H1 (cell line): ENCODE measurements at regions not wholly inside any gene's neighbourhood (a gene's known extent, or its start where the extent isn't known, plus 50 kb on each side); places are given as distances from the start of the nearest gene placed in this dataset.

ENCODE experiments used
- CTCF ChIA-PET: fragments of 300-600 bp; sonication (Branson Sonifier 250); formaldehyde crosslinking; loops from one replicate; lab custom pipeline; 2021; ENCODE audit not compliant: partially characterized antibody; lab: Charles Lee
- POLR2A ChIA-PET: fragments of 300-600 bp; sonication (Branson Sonifier 250); formaldehyde crosslinking; loops from one replicate; lab custom pipeline; 2021; ENCODE audit warnings: inconsistent platforms; ENCODE audit not compliant: partially characterized antibody; lab: Charles Lee
- DNase-seq, 2 experiments: peaks; one replicate each; pipeline versions ENCODE4 v3.0.0 to v3.0.0-alpha.2; 2010 to 2022; ENCODE audit warnings: low spot score in 2 of 2, low read depth in 1 of 2, mixed read lengths in 1 of 2
- FAIRE-seq: peaks from 2 replicates; lab custom pipeline; 2011; peaks lifted over from hg19 to GRCh38; lab: Jason Lieb, UNC
- H2AFZ ChIP-seq: 2 replicates; pipeline ENCODE4 v1.8.1; 2012; ENCODE audit warnings: low read length, inconsistent platforms
- H2AK5ac ChIP-seq: 2 replicates; pipeline ENCODE4 v1.6.1; 2013; ENCODE audit warnings: low read depth, low read length
- H2BK120ac ChIP-seq: replicated peaks from 2 replicates; pipeline ENCODE3; 2013; ENCODE audit warnings: low read depth, low read length, inconsistent platforms
- H2BK12ac ChIP-seq: 2 replicates; pipeline ENCODE4 v1.6.1; 2013; ENCODE audit warnings: low read depth, low read length
- H2BK15ac ChIP-seq: 2 replicates; pipeline ENCODE4 v1.6.1; 2013; ENCODE audit warnings: low read length
- H2BK20ac ChIP-seq: 2 replicates; pipeline ENCODE4 v1.6.1; 2013; ENCODE audit warnings: low read length
- H2BK5ac ChIP-seq: 2 replicates; pipeline ENCODE4 v1.6.1; 2013; ENCODE audit warnings: low read depth, low read length
- H3K14ac ChIP-seq: 2 replicates; pipeline ENCODE4 v1.6.1; 2013; ENCODE audit warnings: inconsistent platforms; ENCODE audit not compliant: insufficient read length
- H3K18ac ChIP-seq: 2 replicates; pipeline ENCODE4 v1.6.1; 2013; ENCODE audit warnings: low read length; ENCODE audit errors: extremely low read depth
- H3K23ac ChIP-seq: 2 replicates; pipeline ENCODE4 v1.6.1; 2013; ENCODE audit warnings: inconsistent platforms; ENCODE audit not compliant: insufficient read length
- H3K23me2 ChIP-seq: 2 replicates; pipeline ENCODE4 v1.6.1; 2013; ENCODE audit warnings: low read depth, low read length
- H3K27ac ChIP-seq: 2 replicates; pipeline ENCODE4 v1.6.1; 2011; ENCODE audit warnings: low read depth, low read length, inconsistent platforms
- H3K27me3 ChIP-seq, 4 experiments: replicated peaks in 1 of 4; 1 replicate in 1 of 4; 2 replicates in 3 of 4; pipeline versions ENCODE4 v1.6.1 to v1.8.1; 2011 to 2013; ENCODE audit warnings: low read length in 3 of 4, mild to moderate bottlenecking in 3 of 4, inconsistent platforms in 2 of 4, mixed read lengths in 2 of 4, moderate library complexity in 1 of 4; ENCODE audit not compliant: control insufficient read depth in 3 of 4, insufficient read depth in 3 of 4; ENCODE audit errors: extremely low read depth in 1 of 4
- H3K36me3 ChIP-seq, 4 experiments: 2 replicates each; pipeline versions ENCODE4 v1.6.1 to v1.8.1; 2011 to 2013; ENCODE audit warnings: mild to moderate bottlenecking in 4 of 4, low read length in 3 of 4, moderate library complexity in 2 of 4, control low read depth in 1 of 4, inconsistent platforms in 1 of 4; ENCODE audit not compliant: insufficient read depth in 4 of 4, control insufficient read depth in 2 of 4
- H3K4ac ChIP-seq: replicated peaks from 2 replicates; pipeline ENCODE3; 2013; ENCODE audit warnings: low read length, low read depth, mixed read lengths, inconsistent platforms; ENCODE audit not compliant: insufficient read length
- H3K4me1 ChIP-seq, 4 experiments: replicated peaks in 1 of 4; 1 replicate in 1 of 4; 2 replicates in 3 of 4; pipeline versions ENCODE4 v1.6.1 to v1.8.1; 2011 to 2013; ENCODE audit warnings: low read length in 3 of 4, inconsistent platforms in 2 of 4, mixed read lengths in 1 of 4; ENCODE audit not compliant: insufficient read depth in 4 of 4, control insufficient read depth in 3 of 4
- H3K4me2 ChIP-seq, 2 experiments: 2 replicates each; pipeline versions ENCODE4 v1.6.1 to v1.8.1; 2011 to 2013; ENCODE audit warnings: low read depth in 2 of 2, low read length in 2 of 2, control low read depth in 1 of 2, inconsistent platforms in 1 of 2, mild to moderate bottlenecking in 1 of 2; ENCODE audit not compliant: insufficient read depth in 1 of 2
- H3K4me3 ChIP-seq, 4 experiments: fragments of 200-600, 300-600 bp in 1 of 4; sonication (generic), shearing (Covaris generic), sonication (Bioruptor Twin) in 1 of 4; 2 replicates each; pipeline versions ENCODE4 v1.5.1 to v1.8.1; 2011 to 2016; ENCODE audit warnings: low read length in 4 of 4, low read depth in 3 of 4, control low read depth in 2 of 4, inconsistent platforms in 2 of 4, mild to moderate bottlenecking in 2 of 4, mixed read lengths in 1 of 4, moderate library complexity in 1 of 4; ENCODE audit not compliant: insufficient read depth in 2 of 4; ENCODE audit errors: extremely low read depth in 1 of 4
- H3K56ac ChIP-seq: replicated peaks from 2 replicates; pipeline ENCODE3; 2013; ENCODE audit warnings: low read depth, mild to moderate bottlenecking, mixed read lengths, low read length, inconsistent platforms; ENCODE audit not compliant: insufficient read length
- H3K79me1 ChIP-seq: 2 replicates; pipeline ENCODE4 v1.6.1; 2013; ENCODE audit warnings: low read depth, low read length, control low read depth
- H3K79me2 ChIP-seq, 2 experiments: 2 replicates each; pipeline versions ENCODE4 v1.6.1 to v1.8.1; 2012 to 2013; ENCODE audit warnings: low read length in 2 of 2, mild to moderate bottlenecking in 2 of 2, inconsistent platforms in 1 of 2; ENCODE audit not compliant: insufficient read depth in 2 of 2, control insufficient read depth in 1 of 2
- H3K9ac ChIP-seq, 4 experiments: replicated peaks in 1 of 4; 1 replicate in 1 of 4; 2 replicates in 3 of 4; pipeline versions ENCODE4 v1.6.1 to v1.8.1; 2011 to 2013; ENCODE audit warnings: low read depth in 3 of 4, low read length in 3 of 4, control low read depth in 2 of 4, mild to moderate bottlenecking in 2 of 4, moderate library complexity in 2 of 4, inconsistent platforms in 1 of 4; ENCODE audit errors: extremely low read depth in 1 of 4
- H3K9me3 ChIP-seq, 2 experiments: 2 replicates each; pipeline versions ENCODE4 v1.6.1 to v1.8.1; 2012 to 2013; ENCODE audit warnings: mild to moderate bottlenecking in 2 of 2, moderate library complexity in 2 of 2, control low read depth in 1 of 2, inconsistent platforms in 1 of 2, low read depth in 1 of 2, low read length in 1 of 2, mixed read lengths in 1 of 2; ENCODE audit not compliant: insufficient read depth in 2 of 2
- H4K20me1 ChIP-seq, 2 experiments: replicated peaks in 1 of 2; 2 replicates each; pipeline versions ENCODE3 to v1.8.1; 2011 to 2013; ENCODE audit warnings: inconsistent platforms in 2 of 2, low read length in 2 of 2, mild to moderate bottlenecking in 1 of 2; ENCODE audit not compliant: insufficient read depth in 2 of 2, control insufficient read depth in 1 of 2
- H4K5ac ChIP-seq: 2 replicates; pipeline ENCODE4 v1.6.1; 2013; ENCODE audit warnings: low read length, low read depth, mixed read lengths, inconsistent platforms; ENCODE audit not compliant: insufficient read length
- H4K8ac ChIP-seq: 2 replicates; pipeline ENCODE4 v1.8.0; 2013; ENCODE audit warnings: mild to moderate bottlenecking, moderate library complexity, low read length, inconsistent platforms; ENCODE audit not compliant: insufficient read depth; ENCODE audit errors: extremely low read depth
- H4K91ac ChIP-seq: replicated peaks from 2 replicates; pipeline ENCODE3; 2013; ENCODE audit warnings: low read length, mixed read lengths, inconsistent platforms; ENCODE audit not compliant: insufficient read length
- BCL11A ChIP-seq, 2 experiments: IDR thresholded peaks; one replicate each; pipeline ENCODE4 v1.6.1; 2011; ENCODE audit warnings: low read depth in 2 of 2, low read length in 2 of 2, mild to moderate bottlenecking in 2 of 2
- MAFK ChIP-seq: IDR thresholded peaks from 2 replicates; pipeline ENCODE4 v1.6.1; 2012; ENCODE audit warnings: low read depth, mild to moderate bottlenecking, improper control_type of control experiment, low read length
- SAP30 ChIP-seq: fragments of 300-600 bp; sonication (generic); IDR thresholded peaks from 2 replicates; pipeline ENCODE4 v1.7.1; 2012; ENCODE audit warnings: low read length, moderate library complexity, mild to moderate bottlenecking, inconsistent platforms; ENCODE audit not compliant: insufficient read depth, insufficient replicate concordance
- TF ChIP-seq, protein P1 (sequence below), 3 experiments: IDR thresholded peaks; 1 replicate in 2 of 3; 2 replicates in 1 of 3; pipeline versions ENCODE4 v1.5.1 to v1.6.1; 2011; ENCODE audit warnings: low read length in 3 of 3, mild to moderate bottlenecking in 3 of 3, inconsistent platforms in 2 of 3, low read depth in 1 of 3, moderate library complexity in 1 of 3; ENCODE audit not compliant: insufficient read depth in 1 of 3; ENCODE audit errors: control extremely low read depth in 1 of 3

- Histone ChIP-seq H3K9ac (no peak overlapping the region), H3K79me2 (no peaks in the 10 kb centered on the region), H3K79me1 (no peaks in the 10 kb centered on the region), H3K4ac (no peak overlapping the region), H3K27me3 (no peaks in the 10 kb centered on the region), H2AFZ (no peak overlapping the region), H2BK15ac (no peak overlapping the region), H3K9me3 (no peaks in the 10 kb centered on the region), H3K14ac (no peak overlapping the region), H3K4me1 (no peaks in the 10 kb centered on the region), H4K5ac (no peak overlapping the region), H4K91ac (no peak overlapping the region), H4K20me1 (no peaks in the 10 kb centered on the region), H2BK120ac (no peak overlapping the region), H2BK12ac (no peak overlapping the region), H3K56ac (no peak overlapping the region), H3K36me3 (no peaks in the 10 kb centered on the region), H3K18ac (no peak overlapping the region), H3K27ac (no peak overlapping the region), H2BK20ac (no peak overlapping the region), H3K4me3 (no peak overlapping the region), H3K4me2 (no peak overlapping the region), H3K23ac (no peak overlapping the region), H2AK5ac (no peak overlapping the region), H2BK5ac (no peak overlapping the region), H4K8ac (no peak overlapping the region), H3K23me2 (no peaks in the 10 kb centered on the region)
- FAIRE-seq (no peak), DNase-seq (no peak)
- CTCF ChIA-PET, result interaction anchor here (0.6 to 3.4 kb wide), 16 partner anchors 8 to 666 kb away, joined by 3 to 43 read pairs (median 4); no protein-coding TSS in a partner anchor
- TF ChIP-seq MAFK (no peak), BCL11A (IDR thresholded peaks at IDR 0.05; ENCODE audit: low read depth in 2 of 2, low read length in 2 of 2) (no peak), SAP30 (no peak)
- TF ChIP-seq, protein P1, sequence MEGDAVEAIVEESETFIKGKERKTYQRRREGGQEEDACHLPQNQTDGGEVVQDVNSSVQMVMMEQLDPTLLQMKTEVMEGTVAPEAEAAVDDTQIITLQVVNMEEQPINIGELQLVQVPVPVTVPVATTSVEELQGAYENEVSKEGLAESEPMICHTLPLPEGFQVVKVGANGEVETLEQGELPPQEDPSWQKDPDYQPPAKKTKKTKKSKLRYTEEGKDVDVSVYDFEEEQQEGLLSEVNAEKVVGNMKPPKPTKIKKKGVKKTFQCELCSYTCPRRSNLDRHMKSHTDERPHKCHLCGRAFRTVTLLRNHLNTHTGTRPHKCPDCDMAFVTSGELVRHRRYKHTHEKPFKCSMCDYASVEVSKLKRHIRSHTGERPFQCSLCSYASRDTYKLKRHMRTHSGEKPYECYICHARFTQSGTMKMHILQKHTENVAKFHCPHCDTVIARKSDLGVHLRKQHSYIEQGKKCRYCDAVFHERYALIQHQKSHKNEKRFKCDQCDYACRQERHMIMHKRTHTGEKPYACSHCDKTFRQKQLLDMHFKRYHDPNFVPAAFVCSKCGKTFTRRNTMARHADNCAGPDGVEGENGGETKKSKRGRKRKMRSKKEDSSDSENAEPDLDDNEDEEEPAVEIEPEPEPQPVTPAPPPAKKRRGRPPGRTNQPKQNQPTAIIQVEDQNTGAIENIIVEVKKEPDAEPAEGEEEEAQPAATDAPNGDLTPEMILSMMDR (IDR thresholded peaks at IDR 0.05; ENCODE audit: control extremely low read depth in 1 of 3, insufficient read depth in 1 of 3, low read depth in 1 of 3, low read length in 3 of 3), result no peak
- POLR2A ChIA-PET, result no interaction called here
These were observed 81.1 kb upstream of the GREM2 start for GRCh38 chr1:240693036-240693435.
